Neural progenitor cell (in vitro differentiated cells): ENCODE measurements at regions not wholly inside any gene's neighbourhood (a gene's known extent, or its start where the extent isn't known, plus 50 kb on each side); places are given as distances from the start of the nearest gene placed in this dataset.

ENCODE experiments used
- DNase-seq: peaks from one replicate; pipeline ENCODE4 v3.0.0-alpha.2; 2016; ENCODE audit warnings: low spot score
- H2AFZ ChIP-seq: fragments of 200-600 bp; sonication (generic); replicated peaks from 2 replicates; pipeline ENCODE4 v1.6.1; 2016; ENCODE audit warnings: antibody characterized with exemption
- H3F3A ChIP-seq: fragments of 200-600 bp; sonication (generic); 2 replicates; pipeline ENCODE4 v1.6.1; 2016; ENCODE audit warnings: antibody characterized with exemption, low read depth
- H3K27ac ChIP-seq: fragments of 200-600 bp; sonication (generic); 2 replicates; pipeline ENCODE4 v1.5.1; 2016; ENCODE audit warnings: mild to moderate bottlenecking
- H3K27me3 ChIP-seq: fragments of 200-600 bp; sonication (generic); 2 replicates; pipeline ENCODE4 v1.6.1; 2016; ENCODE audit warnings: mild to moderate bottlenecking, moderate library complexity
- H3K36me3 ChIP-seq: fragments of 200-600 bp; sonication (generic); 2 replicates; pipeline ENCODE4 v1.5.1; 2016
- H3K4me1 ChIP-seq: fragments of 200-600 bp; sonication (generic); 2 replicates; pipeline ENCODE4 v1.6.1; 2016; ENCODE audit warnings: mixed run types
- H3K4me2 ChIP-seq: fragments of 200-600 bp; sonication (generic); 2 replicates; pipeline ENCODE4 v1.6.1; 2016
- H3K4me3 ChIP-seq: fragments of 200-600 bp; sonication (generic); 2 replicates; pipeline ENCODE4 v1.5.1; 2016
- H3K79me2 ChIP-seq: fragments of 200-600 bp; sonication (generic); 2 replicates; pipeline ENCODE4 v1.6.1; 2016; ENCODE audit warnings: low read depth
- H3K9ac ChIP-seq: fragments of 200-600 bp; sonication (generic); 2 replicates; pipeline ENCODE4 v1.6.1; 2016
- H3K9me3 ChIP-seq: fragments of 200-600 bp; sonication (generic); 2 replicates; pipeline ENCODE4 v1.5.1; 2016; ENCODE audit warnings: low read depth
- H4K20me1 ChIP-seq: fragments of 200-600 bp; sonication (generic); 2 replicates; pipeline ENCODE4 v1.6.1; 2016; ENCODE audit warnings: low read depth
- H3K27ac Mint-ChIP-seq: 3 replicates; pipeline ENCODE4 v1.8.0; 2021; ENCODE audit warnings: mixed read lengths
- H3K27me3 Mint-ChIP-seq: 2 replicates; pipeline ENCODE4 v1.8.0; 2022; ENCODE audit warnings: low read depth, mild to moderate bottlenecking, inconsistent platforms, moderate library complexity, mixed read lengths; ENCODE audit not compliant: insufficient read depth
- H3K36me3 Mint-ChIP-seq: 3 replicates; pipeline ENCODE4 v1.8.0; 2021; ENCODE audit warnings: mixed read lengths
- H3K4me1 Mint-ChIP-seq: 3 replicates; pipeline ENCODE4 v1.8.0; 2021; ENCODE audit warnings: mixed read lengths
- H3K4me3 Mint-ChIP-seq: 3 replicates; pipeline ENCODE4 v1.8.0; 2021; ENCODE audit warnings: mild to moderate bottlenecking, moderate library complexity, mixed read lengths
- H3K9me3 Mint-ChIP-seq: 3 replicates; pipeline ENCODE4 v1.8.0; 2020; ENCODE audit warnings: mixed read lengths
- CTCF ChIP-seq: fragments of 200-600 bp; sonication (generic); IDR thresholded peaks from 2 replicates; pipeline ENCODE4 v1.5.1; 2017; ENCODE audit warnings: antibody characterized with exemption, mild to moderate bottlenecking
- EZH2 ChIP-seq: fragments of 200-600 bp; sonication (generic); IDR thresholded peaks from 2 replicates; pipeline ENCODE4 v1.6.1; 2017; ENCODE audit warnings: antibody characterized with exemption, mild to moderate bottlenecking, moderate library complexity
- EZH2phosphoT487 ChIP-seq: fragments of 200-600 bp; sonication (generic); IDR thresholded peaks from 2 replicates; pipeline ENCODE4 v1.6.1; 2017; ENCODE audit warnings: antibody characterized with exemption

- peaks cover 5% of the 10 kb centered on the region for H3K9me3 Mint-ChIP-seq
- DNase-seq, result no peak
- Histone ChIP-seq H4K20me1 (no peaks in the 10 kb centered on the region), H3K27me3 (no peaks in the 10 kb centered on the region), H3K27ac (no peak overlapping the region), H2AFZ (no peak overlapping the region), H3K4me2 (no peak overlapping the region), H3K4me3 (no peak overlapping the region), H3K36me3 (no peaks in the 10 kb centered on the region), H3K4me1 (peaks cover 8% of the 10 kb centered on the region), H3K79me2 (no peaks in the 10 kb centered on the region), H3K9ac (no peak overlapping the region), H3K9me3 (no peaks in the 10 kb centered on the region), H3F3A (no peaks in the 10 kb centered on the region)
- H3K27ac Mint-ChIP-seq, result no peak overlapping the region
- TF ChIP-seq EZH2 (no peak), EZH2phosphoT487 (no peak), CTCF (no peak)
- H3K36me3 Mint-ChIP-seq, result peaks cover 3% of the 10 kb centered on the region
- peaks cover 3% of the 10 kb centered on the region for H3K27me3 Mint-ChIP-seq
- peaks cover 14% of the 10 kb centered on the region for H3K4me1 Mint-ChIP-seq
- H3K4me3 Mint-ChIP-seq, result no peak overlapping the region
These were observed 57.6 kb upstream of the IRX5 start for GRCh38 chr16:54873071-54873470.

- Histone ChIP-seq H3K27me3 (no peaks in the 10 kb centered on the region), H3K79me2 (no peaks in the 10 kb centered on the region), H3K9ac (no peak overlapping the region), H3K27ac (no peak overlapping the region), H3K4me1 (no peaks in the 10 kb centered on the region), H3K9me3 (no peaks in the 10 kb centered on the region), H3K4me2 (no peak overlapping the region), H4K20me1 (no peaks in the 10 kb centered on the region), H2AFZ (no peak overlapping the region), H3K4me3 (no peak overlapping the region), H3K36me3 (no peaks in the 10 kb centered on the region), H3F3A (no peaks in the 10 kb centered on the region)
- Mint-ChIP-seq H3K4me1 (peaks cover 6% of the 10 kb centered on the region), H3K9me3 (peaks cover 12% of the 10 kb centered on the region), H3K27ac (no peak overlapping the region), H3K36me3 (peaks cover 8% of the 10 kb centered on the region), H3K4me3 (no peak overlapping the region), H3K27me3 (peaks cover 3% of the 10 kb centered on the region)
- no peak for DNase-seq
- TF ChIP-seq EZH2phosphoT487 (no peak), EZH2 (no peak), CTCF (no peak)
These were observed 60.5 kb upstream of the IRX5 start for GRCh38 chr16:54870151-54870550.

- Mint-ChIP-seq H3K36me3 (peaks cover 8% of the 10 kb centered on the region), H3K27ac (no peak overlapping the region), H3K4me3 (no peak overlapping the region), H3K4me1 (peaks cover 2% of the 10 kb centered on the region), H3K27me3 (peaks cover 3% of the 10 kb centered on the region), H3K9me3 (peaks cover 12% of the 10 kb centered on the region)
- DNase-seq, result no peak
- Histone ChIP-seq H3K79me2 (no peaks in the 10 kb centered on the region), H3K27ac (no peak overlapping the region), H3K4me2 (no peak overlapping the region), H3K9me3 (no peaks in the 10 kb centered on the region), H3K27me3 (no peaks in the 10 kb centered on the region), H3K36me3 (no peaks in the 10 kb centered on the region), H2AFZ (no peak overlapping the region), H3K9ac (no peak overlapping the region), H3K4me1 (no peaks in the 10 kb centered on the region), H3K4me3 (no peak overlapping the region), H4K20me1 (no peaks in the 10 kb centered on the region), H3F3A (no peaks in the 10 kb centered on the region)
- TF ChIP-seq EZH2phosphoT487, result no peak
- no peak for TF ChIP-seq EZH2
- no peak for TF ChIP-seq CTCF
These were observed 63.3 kb upstream of the IRX5 start for GRCh38 chr16:54867302-54867832.
